Left lung (tissue), 4 donors: ENCODE measurements at regions not wholly inside any gene's neighbourhood (a gene's known extent, or its start where the extent isn't known, plus 50 kb on each side); places are given as distances from the start of the nearest gene placed in this dataset.

Experiments
- ATAC-seq: fragments of 200-7000 bp; cut with Tn5 transposase; one replicate; pipeline ENCODE4 v1.9.1; 2020; ENCODE audit warnings: moderate library complexity
- DNase-seq, 4 donors: peaks; one replicate each; pipeline ENCODE4 v3.0.0-alpha.2; 2013 to 2020
- H3K27ac ChIP-seq, 2 donors: fragments of 200-600 bp; sonication (generic) in 1 of 2; one replicate each; pipeline versions ENCODE4 v1.5.0 to v1.8.0; 2020 to 2021
- H3K27me3 ChIP-seq, 2 donors: fragments of 200-600 bp; sonication (generic) in 1 of 2; one replicate each; pipeline versions ENCODE4 v1.5.0 to v1.8.0; 2020 to 2021
- H3K36me3 ChIP-seq, 2 donors: fragments of 200-600 bp; sonication (generic) in 1 of 2; one replicate each; pipeline versions ENCODE4 v1.5.0 to v1.8.0; 2020 to 2021
- H3K4me1 ChIP-seq, 2 donors: fragments of 200-600 bp; one replicate each; pipeline ENCODE4 v1.8.0; 2021
- H3K4me3 ChIP-seq, 2 donors: fragments of 200-600 bp; sonication (generic) in 1 of 2; one replicate each; pipeline versions ENCODE4 v1.5.0 to v1.8.0; 2020 to 2021; ENCODE audit warnings: mild to moderate bottlenecking in 1 of 2
- H3K9me3 ChIP-seq, 2 donors: fragments of 200-600 bp; sonication (generic) in 1 of 2; one replicate each; pipeline versions ENCODE4 v1.5.0 to v1.8.0; 2020 to 2021
- intact Hi-C, 2 donors: fragments of 100-400 bp; cut with DNase I; formaldehyde crosslinking; loops; one replicate each; pipeline versions ENCODE4 v1.11.2 to v1.14.2; 2022
- TF ChIP-seq, protein P1 (sequence below), 2 donors: fragments of 200-600 bp; sonication (generic) in 1 of 2; IDR thresholded peaks; one replicate each; pipeline versions ENCODE4 v1.5.0 to v1.8.0; 2021; ENCODE audit warnings: antibody characterized with exemption in 2 of 2
- donor health status: DM: no; HTN: yes; CAD: no.
- donor health status: DM: no; HTN: no; CAD: no.

DNA sequence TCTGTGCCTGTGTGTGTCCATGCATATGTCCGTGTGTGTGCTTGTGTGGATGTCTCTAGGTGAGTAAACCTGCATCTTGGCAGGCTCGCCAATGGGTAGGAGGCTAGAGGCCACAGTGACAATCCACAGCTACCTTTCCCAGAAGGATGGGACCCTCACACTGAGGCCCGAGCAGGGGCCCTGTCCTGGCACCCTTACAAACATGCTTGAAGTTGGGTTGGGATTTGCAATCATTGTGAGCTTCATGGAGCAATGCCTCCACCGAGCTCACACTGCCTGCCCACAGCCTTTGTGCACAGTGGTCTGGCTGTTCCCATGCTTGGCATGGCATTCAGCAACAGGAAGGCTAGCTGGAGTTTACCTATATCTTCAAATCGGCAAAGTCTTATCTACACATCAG lies 311.1 kb upstream of the IRX1 start:
- DNase-seq (no peak), ATAC-seq (no peak)
- Histone ChIP-seq H3K27me3 (no peaks in the 10 kb centered on the region), H3K4me1 (no peaks in the 10 kb centered on the region), H3K4me3 (no peak overlapping the region), H3K27ac (no peak overlapping the region), H3K36me3 (no peaks in the 10 kb centered on the region), H3K9me3 (peaks cover 0 to 2% of the 10 kb centered on the region in 2 donors)
- TF ChIP-seq, protein P1, sequence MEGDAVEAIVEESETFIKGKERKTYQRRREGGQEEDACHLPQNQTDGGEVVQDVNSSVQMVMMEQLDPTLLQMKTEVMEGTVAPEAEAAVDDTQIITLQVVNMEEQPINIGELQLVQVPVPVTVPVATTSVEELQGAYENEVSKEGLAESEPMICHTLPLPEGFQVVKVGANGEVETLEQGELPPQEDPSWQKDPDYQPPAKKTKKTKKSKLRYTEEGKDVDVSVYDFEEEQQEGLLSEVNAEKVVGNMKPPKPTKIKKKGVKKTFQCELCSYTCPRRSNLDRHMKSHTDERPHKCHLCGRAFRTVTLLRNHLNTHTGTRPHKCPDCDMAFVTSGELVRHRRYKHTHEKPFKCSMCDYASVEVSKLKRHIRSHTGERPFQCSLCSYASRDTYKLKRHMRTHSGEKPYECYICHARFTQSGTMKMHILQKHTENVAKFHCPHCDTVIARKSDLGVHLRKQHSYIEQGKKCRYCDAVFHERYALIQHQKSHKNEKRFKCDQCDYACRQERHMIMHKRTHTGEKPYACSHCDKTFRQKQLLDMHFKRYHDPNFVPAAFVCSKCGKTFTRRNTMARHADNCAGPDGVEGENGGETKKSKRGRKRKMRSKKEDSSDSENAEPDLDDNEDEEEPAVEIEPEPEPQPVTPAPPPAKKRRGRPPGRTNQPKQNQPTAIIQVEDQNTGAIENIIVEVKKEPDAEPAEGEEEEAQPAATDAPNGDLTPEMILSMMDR (IDR thresholded peaks at IDR 0.05) = no peak
- intact Hi-C loops = no loop called here

DNA sequence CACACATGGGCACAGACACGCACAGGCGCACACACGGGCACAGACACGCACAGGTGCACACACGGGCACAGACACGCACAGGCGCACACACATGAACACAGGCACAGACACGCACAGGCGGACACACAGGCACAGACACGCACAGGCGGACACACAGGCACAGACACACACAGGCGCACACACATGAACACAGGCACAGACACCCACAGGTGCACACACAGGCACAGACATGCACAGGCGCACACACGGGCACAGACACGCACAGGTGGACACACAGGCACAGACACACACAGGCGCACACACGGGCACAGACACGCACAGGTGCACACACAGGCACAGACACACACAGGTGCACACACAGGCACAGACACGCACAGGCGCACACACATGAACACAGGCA lies 312.8 kb upstream of the IRX1 start:
- H3K27me3 ChIP-seq = no peaks in the 10 kb centered on the region
- TF ChIP-seq, protein P1 (IDR thresholded peaks at IDR 0.05) = no peak
- H3K4me3 ChIP-seq = no peak overlapping the region
- peaks cover 0 to 2% of the 10 kb centered on the region in 2 donors for H3K9me3 ChIP-seq
- ATAC-seq (no peak), DNase-seq (no peak)
- intact Hi-C loops = no loop called here
- no peaks in the 10 kb centered on the region for H3K36me3 ChIP-seq
- H3K27ac ChIP-seq = no peak overlapping the region
- no peaks in the 10 kb centered on the region for H3K4me1 ChIP-seq

DNA sequence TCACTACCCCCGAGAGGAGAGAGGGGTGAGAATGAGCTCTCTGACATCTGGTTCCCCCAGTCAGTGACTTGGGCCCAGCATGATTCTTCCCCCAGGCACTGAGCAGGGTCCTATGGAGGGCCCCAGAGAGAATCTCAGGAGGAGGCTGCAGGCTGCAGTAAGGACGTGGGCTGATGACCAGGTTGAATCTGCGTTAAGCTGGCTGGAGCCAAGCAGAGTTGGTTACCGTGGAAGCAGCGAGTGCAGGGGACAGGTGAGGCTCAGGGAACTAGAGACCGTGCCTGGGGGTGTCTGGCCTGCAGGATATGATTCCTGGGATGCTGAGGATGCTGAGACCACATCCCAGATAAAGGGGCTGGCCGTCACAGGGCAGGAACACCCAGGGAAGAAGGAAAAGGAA lies 314.3 kb upstream of the IRX1 start:
- Histone ChIP-seq H3K4me1 (no peaks in the 10 kb centered on the region), H3K4me3 (no peak overlapping the region), H3K36me3 (no peaks in the 10 kb centered on the region), H3K9me3 (peaks cover 0 to 2% of the 10 kb centered on the region in 2 donors), H3K27me3 (no peaks in the 10 kb centered on the region), H3K27ac (no peak overlapping the region)
- intact Hi-C loops = no loop called here
- ATAC-seq (no peak), DNase-seq (no peak)
- TF ChIP-seq, protein P1 (IDR thresholded peaks at IDR 0.05) = no peak

DNA sequence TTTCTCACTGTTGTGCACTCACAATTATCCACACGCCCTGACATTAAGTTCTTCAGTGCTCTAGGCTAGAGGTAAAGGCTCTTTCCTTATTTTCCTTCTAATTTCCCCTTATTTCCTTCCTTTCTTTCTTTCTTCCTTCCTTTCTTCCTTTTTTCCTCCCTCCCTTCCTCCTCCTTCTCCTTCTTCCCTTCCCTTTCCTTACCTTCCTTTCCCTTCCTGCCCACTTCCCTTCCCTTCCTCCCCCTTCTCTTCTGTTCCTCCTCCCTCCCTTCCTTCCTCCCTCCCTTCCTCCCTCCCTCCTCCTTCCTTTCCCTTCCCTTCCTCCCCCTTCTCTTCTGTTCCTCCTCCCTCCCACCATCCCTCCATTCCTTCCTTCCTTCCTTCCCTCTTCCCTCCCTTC lies 317.0 kb upstream of the IRX1 start:
- no peak for DNase-seq
- TF ChIP-seq, protein P1 (IDR thresholded peaks at IDR 0.05) = no peak
- H3K9me3 ChIP-seq = no peaks in the 10 kb centered on the region
- H3K27me3 ChIP-seq = peaks cover 0 to 6% of the 10 kb centered on the region in 2 donors
- H3K36me3 ChIP-seq = no peaks in the 10 kb centered on the region
- ATAC-seq = no peak
- H3K4me3 ChIP-seq = no peak overlapping the region
- H3K4me1 ChIP-seq = no peaks in the 10 kb centered on the region
- intact Hi-C loops = no loop called here
- H3K27ac ChIP-seq = no peak overlapping the region

DNA sequence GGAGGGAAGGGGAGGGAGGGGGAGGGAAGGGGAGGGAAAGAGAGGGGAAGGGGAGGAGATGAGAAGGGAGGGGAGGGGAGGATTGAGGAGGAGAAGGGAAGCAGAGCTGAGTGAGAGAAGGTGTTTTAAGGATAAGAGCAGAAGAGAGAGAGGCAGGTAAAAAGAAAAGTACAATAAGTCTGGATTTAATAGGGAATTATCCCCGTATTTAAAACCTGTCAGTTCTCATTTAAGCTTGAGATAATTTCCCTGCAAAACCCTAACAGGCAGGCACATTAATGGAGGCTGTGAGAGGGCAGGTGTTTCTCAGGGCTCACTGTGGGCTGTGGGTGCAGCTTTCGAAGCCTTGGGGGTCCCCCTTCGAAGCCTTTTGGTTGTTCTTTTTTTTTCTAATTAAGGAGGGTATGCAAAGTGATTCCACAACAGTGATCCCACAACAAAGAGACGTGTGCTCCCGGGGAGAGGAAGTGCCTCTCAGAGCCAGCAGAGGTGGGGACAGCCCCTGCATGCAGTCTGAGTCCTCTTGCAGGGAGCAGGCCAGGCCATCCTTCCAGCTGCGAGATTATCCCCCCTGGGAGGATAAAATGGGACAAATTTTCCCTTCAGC lies 317.9 kb upstream of the IRX1 start:
- peaks cover 0 to 10% of the 10 kb centered on the region in 2 donors for H3K27me3 ChIP-seq
- no peak overlapping the region for H3K27ac ChIP-seq
- intact Hi-C loops = no loop called here
- DNase-seq (no peak), ATAC-seq (no peak)
- H3K9me3 ChIP-seq = no peaks in the 10 kb centered on the region
- H3K36me3 ChIP-seq = no peaks in the 10 kb centered on the region
- H3K4me1 ChIP-seq = no peaks in the 10 kb centered on the region
- TF ChIP-seq, protein P1 (IDR thresholded peaks at IDR 0.05) = no peak
- no peak overlapping the region for H3K4me3 ChIP-seq
